CD4-positive, alpha-beta T cell treated with Interleukin-2 at 100 ng/mL for 4 hours (primary cell): ENCODE measurements at regions not wholly inside any gene's neighbourhood (a gene's known extent, or its start where the extent isn't known, plus 50 kb on each side); places are given as distances from the start of the nearest gene placed in this dataset.
A peak's percentile ranks its signal among the peaks of the same experiment; 100 is the strongest.
"Not testable (repeated sequence)": the region's sequence is repeated elsewhere in the genome, so short reads cannot be mapped to it uniquely, and the experiment has no call there.

Experiments used
- DNase-seq: peaks from one replicate; pipeline ENCODE4 v3.0.0-alpha.2; 2020; ENCODE audit warnings: low spot score

DNA sequence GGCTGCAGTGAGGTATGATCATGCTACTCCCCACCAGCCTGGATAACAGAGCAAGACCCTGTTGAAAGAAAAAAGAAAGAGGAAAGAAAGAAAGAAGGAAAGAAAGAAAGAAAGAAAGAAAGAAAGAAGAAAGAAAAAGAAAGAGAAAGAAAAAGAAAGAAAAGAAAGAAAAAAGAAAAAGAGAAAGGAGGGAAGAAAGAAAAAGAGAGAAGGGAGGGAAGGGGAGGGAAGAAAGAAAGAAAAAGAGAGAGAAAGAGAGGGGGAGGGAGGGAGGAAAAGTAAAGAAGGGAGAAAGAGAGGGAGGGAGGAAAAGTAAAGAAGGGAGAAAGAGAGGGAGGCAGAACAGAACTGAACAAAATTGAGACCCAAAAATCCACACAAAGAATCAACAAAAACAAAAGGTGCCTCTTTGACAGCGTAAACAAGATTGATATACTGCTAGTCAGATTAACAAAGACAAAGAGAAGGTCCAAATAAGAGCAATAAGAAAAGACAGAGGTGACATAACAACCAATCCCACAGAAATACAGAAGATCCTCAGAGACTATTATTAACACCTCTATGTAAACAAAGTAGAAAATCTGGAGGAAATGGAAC lies 293.9 kb upstream of the AMIGO2 start:
- no peak for DNase-seq

DNA sequence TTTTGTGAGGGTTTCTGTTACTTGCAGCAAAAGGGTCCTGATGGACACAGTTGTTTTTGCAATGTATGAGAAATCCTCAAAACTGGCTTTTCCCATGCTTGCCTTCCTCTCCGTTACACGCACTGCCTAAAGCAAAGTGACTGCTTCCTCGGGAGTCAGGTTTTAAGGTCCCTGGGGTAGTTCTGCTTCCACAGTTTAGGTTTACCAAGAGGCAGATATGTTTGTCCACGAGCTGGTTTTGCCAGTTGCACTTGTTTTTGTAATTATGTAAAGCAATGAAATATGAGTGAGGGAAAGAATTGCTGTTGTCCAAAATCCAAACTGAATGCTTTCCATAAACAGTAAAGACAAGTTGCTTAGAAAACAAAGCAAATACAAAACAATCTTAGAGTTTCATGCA lies 290.7 kb upstream of the AMIGO2 start:
- no peak for DNase-seq

DNA sequence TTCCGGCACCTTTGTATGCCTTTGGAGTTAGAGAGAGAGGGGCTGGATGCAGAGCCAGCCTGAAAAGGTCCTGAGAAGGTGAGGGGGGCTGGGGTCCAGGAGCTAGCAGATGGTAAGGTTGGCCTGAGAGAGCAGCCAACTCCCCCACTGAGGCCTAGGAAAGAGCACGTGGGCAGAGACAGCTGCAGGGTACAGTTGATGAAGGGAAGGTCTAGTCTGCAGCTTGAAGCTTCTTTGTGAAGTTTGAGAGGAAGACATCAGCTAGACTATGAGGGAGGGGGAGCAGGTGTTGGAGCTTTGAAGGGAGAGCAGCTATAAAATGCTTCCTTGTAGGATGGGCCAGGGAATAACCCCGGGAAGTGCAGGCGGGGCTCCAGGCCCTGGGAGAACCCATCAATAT lies 289.3 kb upstream of the AMIGO2 start:
- DNase-seq = no peak

DNA sequence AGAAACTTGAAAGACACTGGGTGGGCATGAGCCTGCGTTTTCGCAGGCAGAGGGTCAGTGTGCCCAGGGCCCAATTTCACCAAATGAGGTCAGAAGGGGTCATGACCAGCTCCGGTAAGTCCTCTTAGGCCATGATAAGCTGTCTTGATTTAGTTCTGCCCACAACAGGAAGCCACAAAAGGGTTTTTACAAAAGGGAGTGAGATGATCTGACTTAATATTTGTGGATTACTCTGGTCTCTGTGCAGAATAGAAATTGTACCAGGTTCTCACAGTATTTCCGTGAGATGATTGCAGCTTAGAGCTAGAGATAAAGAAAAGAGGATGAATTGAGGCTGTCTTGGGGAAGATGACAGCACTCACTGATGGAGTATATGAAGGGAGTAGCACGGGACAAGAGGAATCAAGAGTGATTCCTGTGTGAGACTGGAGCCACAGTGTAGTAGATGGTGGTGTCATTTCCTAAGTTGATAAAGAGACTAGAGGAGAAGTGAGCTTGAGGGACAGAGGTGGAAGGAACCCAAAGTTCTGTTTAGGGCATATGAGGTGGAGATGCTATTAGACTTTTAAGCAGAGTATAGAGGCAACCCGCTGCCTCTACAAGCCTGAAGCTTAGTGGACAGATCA lies 288.3 kb upstream of the AMIGO2 start:
- no peak for DNase-seq

DNA sequence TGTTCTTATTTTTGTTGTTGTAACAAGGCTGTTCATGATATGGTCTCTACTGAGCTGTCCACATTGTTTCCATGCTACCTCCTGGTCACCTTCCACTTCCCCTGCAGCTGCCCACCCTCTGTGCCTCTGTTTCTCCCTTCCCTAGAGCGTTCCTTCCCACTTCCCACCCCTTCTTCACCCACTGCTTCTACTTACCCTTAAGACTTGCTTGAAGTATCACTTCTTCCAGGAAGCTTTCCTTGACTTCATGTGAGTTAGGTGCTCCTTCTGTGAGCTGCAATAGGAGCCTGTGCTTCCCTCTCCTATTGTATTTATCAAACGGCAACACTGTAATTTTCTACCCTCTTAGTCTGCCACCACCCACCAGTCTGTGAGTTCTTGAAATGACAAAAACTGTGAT lies 286.8 kb upstream of the AMIGO2 start:
- no peak for DNase-seq

DNA sequence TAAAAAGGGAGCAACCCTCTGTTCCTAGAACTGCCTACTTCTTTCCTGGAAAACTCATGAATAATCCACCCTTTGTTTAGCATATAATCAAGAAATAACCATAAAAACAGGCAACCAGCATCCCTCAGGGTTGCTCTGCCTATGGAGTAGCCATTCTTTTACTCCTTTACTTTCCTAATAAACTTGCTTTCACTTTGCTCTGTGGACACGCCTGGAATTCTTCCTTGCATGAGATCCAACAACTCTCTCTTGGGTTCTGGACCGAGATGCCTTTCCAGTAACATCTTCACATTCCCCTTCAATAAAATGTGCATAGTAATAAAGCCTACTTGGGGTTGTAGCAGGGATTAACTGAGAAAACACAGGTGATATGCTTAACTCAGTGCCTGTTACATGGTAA lies 286.4 kb upstream of the AMIGO2 start:
- peak; percentile 37 for DNase-seq

DNA sequence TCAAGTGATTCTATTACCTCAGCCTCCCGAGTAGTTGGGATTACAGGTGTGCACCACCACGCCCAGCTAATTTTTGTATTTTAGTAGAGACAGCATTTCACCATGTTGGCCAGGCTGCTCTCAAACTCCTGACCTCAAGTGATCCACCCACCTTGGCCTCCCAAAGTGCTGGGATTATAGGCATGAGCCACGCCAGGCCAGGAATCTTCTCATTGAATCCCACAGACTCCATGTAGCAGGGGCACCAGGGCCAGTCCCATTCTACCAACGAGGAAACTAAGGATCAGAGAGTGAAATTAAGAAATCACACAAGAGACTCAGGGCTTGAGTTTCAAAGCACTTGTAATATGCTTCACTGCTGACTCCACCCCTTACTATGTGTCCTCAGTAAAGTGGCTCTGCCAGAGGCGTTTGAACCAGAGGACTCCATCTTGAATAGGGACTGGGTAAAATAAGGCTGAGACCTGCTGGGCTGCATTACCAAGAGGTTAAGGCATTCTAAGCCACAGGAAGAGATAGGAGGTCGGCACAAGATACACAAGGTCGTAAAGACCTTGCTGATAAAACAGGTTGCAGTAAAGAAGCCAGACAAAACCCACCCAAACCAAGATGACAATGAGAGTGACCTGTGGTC lies 285.8 kb upstream of the AMIGO2 start:
- DNase-seq = peak; percentile 12

DNA sequence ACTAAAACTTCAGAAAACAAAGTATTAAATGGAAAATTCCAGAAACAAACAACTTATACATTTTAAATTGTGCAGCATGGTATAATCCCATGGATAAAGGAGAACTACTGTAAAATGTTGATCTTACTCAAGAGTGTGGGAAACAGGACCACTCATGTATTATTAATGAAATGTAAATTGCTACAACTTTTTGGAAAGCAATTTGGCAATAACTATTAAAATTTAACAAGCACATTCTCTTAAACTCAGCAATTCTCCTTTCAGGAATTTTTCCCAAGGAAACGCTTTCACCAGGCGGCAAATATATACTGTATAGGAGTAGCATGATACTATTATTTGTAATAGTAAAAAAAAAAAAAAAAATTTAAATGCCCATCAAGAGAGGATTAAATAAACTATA lies 284.5 kb upstream of the AMIGO2 start:
- no peak for DNase-seq

DNA sequence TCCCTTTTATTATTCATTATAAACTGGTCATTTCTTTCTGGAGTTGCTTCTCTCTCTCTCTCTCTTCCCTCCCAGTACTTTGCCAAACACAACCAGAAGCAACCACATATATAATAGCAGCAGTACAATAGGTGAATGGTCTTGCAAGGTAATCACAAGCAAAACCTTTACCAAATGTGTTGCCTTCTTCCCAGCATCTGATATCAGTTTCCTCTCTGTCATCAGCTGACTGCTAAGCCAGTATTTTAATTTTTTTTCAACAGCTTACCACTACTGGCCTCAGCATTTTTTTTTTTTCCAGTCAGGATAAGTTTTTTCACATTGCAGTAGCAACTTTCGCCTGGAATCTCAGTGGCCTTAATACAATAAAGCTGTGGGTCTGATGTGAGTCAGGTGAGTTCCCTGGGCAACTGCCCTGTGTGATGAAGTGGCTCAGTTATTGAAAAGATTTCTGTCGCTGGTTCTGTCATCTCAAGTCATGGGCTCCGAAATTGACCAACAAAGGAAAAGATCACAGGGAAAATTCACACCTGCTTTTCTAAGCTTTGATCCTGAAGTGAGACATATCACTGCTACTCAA lies 282.5 kb upstream of the AMIGO2 start:
- peak; percentile 19 for DNase-seq

DNA sequence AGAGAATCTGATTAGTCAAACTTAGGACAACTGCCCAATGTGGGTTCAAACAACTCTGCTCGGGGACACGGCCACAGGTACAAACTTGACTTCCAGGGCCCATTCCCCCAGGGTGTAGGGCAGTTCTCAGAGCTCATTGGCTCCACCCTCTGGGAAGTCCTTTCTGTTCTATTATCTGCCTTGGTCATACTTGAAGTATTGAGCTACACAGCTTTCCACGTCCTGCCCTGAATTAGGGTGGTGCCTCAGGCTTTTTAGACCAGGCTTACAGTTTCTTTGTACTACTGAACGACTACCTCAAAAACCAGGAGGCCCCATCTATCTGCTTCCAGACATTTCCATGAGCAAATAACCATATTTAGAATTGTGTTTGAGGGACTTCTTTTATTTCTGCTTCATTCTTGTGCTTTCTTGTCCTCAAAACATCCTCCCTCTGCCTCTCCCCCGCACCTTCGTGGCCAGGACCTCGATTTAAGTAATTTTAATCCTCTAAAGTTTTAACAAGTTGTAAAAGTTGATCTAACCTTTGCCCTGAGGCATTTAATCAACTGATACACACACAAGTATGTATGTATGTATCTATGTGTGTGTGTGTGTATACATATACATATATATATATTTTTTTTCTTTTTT lies 281.7 kb upstream of the AMIGO2 start:
- peak; percentile 46 for DNase-seq

DNA sequence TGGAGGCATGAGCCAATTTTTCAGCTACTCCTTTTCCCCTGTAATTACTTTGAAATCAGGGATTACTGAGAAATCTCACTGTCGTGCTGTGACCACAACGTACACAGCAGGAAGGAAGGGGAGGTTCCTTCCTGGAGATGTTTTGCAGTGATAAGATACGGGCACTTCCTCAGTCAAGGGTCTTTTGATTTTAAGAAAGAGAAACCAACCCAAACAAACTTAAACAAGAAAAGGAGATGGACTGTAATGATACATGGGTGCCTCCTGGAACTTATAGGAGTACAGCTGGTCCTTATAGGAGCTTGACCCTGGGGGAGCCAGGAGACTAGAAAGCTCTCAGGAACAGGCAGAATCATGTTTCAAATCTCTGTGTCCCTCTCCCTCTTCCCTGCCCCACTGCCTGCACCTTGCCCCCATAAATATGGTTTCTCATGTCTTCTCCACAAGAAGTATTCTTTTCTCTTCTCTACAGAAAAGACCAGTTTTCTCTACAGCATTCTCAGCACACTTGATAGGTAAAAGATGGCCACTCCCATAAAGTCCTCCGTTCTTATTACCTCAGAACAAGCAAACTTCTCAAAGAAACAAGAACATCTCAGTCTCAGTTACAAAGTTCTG lies 281.1 kb upstream of the AMIGO2 start:
- peak; percentile 79 for DNase-seq

DNA sequence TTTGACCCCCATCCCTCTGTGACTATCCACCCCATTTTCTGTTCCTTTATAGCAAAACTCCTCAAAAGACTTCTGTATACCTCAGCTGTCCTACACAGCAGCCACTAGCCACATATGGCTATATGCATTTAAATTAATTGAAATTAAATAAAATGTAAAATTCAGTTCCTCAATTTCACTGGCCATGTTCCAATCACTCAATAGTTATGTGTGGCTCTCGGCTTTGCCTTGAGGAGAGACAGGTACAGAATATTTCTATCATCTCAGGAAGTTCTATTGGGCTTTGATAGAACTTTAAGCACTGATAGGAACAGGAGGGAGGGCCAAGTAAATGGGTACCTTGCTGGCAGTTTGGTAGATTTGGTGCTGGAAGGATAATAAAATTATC lies 280.3 kb upstream of the AMIGO2 start:
- DNase-seq = no peak

DNA sequence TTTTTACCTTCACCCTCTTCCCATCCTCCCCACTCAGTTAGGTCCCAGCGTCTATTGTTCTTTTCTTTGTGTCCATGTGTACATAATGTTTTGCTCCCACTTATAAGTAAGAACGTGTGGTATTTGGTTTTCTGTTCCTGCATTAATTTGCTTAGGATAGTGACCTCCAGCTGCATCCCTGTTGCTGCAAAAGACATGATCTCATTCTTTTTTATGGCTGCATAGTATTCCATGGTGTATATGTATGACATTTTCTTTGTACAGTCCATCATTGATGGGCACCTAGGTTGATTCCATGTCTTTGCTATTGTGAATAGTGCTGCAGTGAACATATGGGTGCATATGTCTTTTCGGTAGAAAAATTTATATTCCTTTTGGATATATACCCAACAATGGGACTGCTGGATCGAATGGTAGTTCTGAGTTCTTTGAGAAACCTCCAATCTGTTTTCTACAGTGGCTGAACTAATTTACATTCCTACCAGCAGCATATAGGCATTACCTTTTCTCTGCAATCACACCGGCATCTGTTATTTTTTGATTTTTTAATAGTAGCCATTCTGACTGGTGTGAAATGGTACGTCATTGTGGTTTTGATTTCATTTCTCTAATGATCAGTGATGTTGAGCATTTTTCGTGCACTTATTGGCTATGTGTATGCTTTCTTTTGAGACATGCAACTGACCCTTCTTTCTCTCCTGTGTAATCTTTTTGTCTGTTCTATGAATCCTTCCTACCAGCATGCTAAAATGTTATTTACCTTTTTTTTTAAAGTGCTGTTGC lies 279.7 kb upstream of the AMIGO2 start:
- no peak for DNase-seq

DNA sequence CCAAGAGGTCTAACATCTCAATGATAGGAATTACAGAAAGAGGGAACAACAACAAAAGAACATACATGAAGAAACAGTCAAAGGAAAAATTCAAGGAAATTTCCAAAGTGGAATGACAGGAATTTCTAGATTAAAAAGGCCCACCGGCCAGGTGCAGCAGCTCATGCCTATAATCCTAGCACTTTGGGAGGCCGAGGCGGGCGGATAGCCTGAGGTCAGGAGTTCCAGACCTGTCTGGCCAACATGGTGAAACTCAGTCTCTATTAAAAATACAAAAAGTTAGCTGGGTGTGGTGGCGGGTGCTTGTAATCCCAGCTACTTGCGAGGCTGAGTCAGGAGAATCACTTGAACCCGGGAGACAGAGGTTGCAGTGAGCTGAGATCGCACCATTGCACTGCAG lies 277.2 kb upstream of the AMIGO2 start:
- DNase-seq = not testable (repeated sequence)

DNA sequence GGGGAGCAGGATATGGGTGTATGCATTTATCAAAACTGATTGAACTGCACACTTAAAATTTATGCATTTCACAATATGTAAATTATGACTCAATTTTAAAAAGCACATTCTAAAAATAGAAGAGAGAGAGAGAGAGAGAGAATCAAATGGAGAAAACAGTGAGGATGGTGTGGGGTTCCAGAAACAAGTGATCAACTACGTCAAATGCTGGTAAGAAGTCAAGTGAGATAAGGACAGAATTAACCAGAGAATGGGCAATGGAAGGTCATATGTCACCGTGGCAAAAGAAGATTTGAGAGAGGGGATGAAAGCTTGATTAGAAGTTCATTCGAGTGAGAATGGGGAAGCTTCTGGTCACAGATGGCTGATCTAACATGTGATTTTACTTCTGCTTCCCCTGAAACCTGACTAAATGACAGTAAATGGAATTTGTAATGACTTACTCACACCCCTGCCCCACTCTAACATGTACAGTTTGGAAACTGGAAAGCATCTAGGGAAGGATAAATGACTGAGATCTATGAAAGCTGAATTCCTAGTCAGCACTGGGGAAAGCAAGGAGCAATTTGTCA lies 276.5 kb upstream of the AMIGO2 start:
- DNase-seq = peak; percentile 21

DNA sequence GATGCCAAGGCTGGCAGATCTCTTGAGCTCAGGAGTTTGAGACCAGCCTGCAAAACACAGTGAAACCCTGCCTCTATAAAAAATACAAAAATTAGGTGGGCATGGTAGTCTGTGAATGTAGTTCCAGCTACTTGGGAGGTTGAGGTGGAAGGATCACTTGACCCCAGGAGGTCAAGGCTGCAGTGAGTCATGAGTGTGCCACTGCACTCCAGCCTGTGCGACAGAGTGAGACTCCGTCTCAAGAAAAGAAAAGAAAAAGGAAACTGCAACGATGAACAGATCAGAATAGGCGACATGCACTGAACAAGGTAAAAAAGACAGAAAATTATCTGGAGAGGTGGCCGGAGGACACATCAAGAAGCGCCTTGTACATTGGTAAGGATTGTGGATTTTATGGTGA lies 273.7 kb upstream of the AMIGO2 start:
- DNase-seq = no peak

DNA sequence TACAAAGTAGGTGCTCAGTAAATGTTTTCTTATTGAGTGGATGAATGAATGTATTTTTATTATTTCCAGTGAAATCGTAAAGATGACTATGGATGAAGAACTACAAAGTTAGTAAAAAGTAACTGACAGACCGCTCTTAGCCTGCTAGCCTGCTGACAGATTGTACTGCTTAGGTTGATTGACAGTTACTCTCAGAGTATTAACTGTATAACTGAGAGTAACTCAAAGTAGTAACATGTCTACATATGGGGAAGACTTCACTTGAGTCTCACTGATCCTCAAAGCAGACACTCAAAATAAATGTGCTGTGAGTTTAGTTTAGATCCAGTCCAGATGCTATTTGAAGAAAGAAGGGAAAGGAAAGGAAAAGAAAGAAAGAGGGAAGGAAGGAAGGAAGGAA lies 272.3 kb upstream of the AMIGO2 start:
- no peak for DNase-seq

DNA sequence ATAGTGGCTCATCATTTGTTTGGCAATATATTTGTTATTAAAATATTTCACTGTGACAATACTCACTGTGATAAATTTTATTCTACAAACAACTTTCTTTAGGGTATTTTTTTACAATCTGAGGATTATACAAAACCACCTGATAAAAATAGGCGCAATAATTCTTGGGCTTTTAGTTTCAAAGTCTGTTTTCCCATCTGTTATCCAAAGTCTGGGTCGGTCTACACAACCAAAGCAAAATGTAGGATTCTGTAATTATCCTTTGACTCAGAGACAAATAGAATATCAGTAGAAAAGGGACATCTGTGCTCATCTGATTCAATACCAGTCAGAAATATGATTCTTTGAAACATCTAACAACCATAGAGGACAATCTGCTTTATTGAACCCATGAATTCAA lies 271.8 kb upstream of the AMIGO2 start:
- DNase-seq = no peak

DNA sequence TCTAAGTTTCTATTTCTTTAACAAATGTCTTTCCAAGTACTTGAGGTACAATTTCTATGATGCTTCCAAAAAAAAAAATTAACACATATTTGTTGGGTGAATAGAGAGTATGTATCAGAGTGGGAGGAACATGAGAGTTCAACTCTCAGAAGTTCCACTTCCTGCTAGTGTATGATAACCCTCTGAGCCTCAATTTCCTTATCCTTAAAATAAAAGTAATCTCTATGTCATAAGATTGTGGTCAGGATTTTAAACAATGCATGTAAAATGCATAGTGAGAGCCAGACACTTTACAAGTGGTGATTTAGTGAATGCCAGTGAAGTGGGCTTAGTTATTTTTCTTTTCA lies 270.3 kb upstream of the AMIGO2 start:
- peak; percentile 13 for DNase-seq

DNA sequence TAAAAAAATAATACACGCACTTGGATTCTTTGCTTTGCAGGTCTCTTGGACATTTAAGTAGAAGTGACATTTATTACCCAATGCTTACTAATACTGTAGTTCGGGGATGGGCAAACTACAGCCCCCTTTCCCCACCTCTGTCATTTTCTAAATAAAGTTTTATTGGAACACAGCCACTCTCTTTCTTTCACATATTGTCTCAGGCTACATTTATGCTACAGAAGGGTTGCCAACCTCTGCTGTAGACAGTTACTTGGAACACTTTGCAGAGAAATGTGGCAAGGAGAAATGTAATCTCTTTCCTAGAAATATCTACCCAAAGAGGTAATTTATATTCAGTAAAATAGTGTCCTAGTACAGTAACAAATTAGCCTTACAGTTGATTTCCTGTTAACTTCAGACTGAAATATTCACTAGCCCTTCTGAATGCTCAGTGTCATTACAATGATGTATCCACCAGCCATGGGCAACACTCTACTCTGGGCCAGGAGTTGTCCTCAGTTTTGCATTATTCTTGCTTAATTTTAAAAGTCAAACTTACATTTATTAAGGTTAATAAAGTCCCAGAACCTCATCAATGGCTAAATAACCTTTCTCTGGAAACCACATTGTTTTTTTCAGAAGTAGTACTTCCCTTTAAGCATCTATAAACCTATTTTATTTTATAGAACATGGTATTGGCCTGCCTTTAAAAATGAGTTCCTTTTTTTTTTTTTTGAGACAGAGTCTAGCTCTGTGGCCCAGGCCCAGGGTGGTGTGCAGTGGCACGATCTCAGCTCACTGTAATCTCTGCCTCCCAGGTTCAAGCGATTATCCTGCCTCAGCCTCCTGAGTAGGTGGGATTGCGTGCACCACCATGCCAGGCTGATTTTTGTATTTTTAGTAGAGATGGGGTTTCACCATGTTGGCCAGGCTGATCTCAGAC lies 269.6 kb upstream of the AMIGO2 start:
- DNase-seq = no peak
